Activated CD4-positive, alpha-beta T cell treated with anti-CD3 and anti-CD28 coated beads, Interleukin-2, amount 10 ng/mL, durations not matched to agents 7 days and 5 days (primary cell): ENCODE measurements at regions not wholly inside any gene's neighbourhood (a gene's known extent, or its start where the extent isn't known, plus 50 kb on each side); places are given as distances from the start of the nearest gene placed in this dataset.

Experiments
- CTCF ChIA-PET: fragments of 350-600 bp; sonication (Branson Sonifier 250); formaldehyde crosslinking; loops from one replicate; lab custom pipeline; 2021; ENCODE audit warnings: antibody characterized with exemption; lab: Charles Lee
- POLR2A ChIA-PET: fragments of 350-600 bp; sonication (Branson Sonifier 250); formaldehyde crosslinking; loops from one replicate; lab custom pipeline; 2021; ENCODE audit warnings: antibody characterized with exemption; lab: Charles Lee
- DNase-seq: peaks from one replicate; pipeline ENCODE4 v3.0.0-alpha.2; 2020
- H3K27ac Mint-ChIP-seq: one replicate; pipeline ENCODE4 v1.8.0; 2021; ENCODE audit warnings: mild to moderate bottlenecking, moderate library complexity, mixed read lengths
- H3K27me3 Mint-ChIP-seq: one replicate; pipeline ENCODE4 v1.8.0; 2021; ENCODE audit warnings: mixed read lengths
- H3K36me3 Mint-ChIP-seq: one replicate; pipeline ENCODE4 v1.8.0; 2021; ENCODE audit warnings: low read depth, mixed read lengths
- H3K4me1 Mint-ChIP-seq: one replicate; pipeline ENCODE4 v1.8.0; 2021; ENCODE audit warnings: mixed read lengths
- H3K4me3 Mint-ChIP-seq: one replicate; pipeline ENCODE4 v1.8.0; 2021; ENCODE audit warnings: mild to moderate bottlenecking, moderate library complexity, mixed read lengths
- H3K9me3 Mint-ChIP-seq: one replicate; pipeline ENCODE4 v1.8.0; 2021; ENCODE audit warnings: mixed read lengths

GRCh38 chr18:22829781-22830180 is 103.3 kb upstream of the RBBP8 start:
- DNase-seq = no peak
- H3K27ac Mint-ChIP-seq = no peak overlapping the region
- no peaks in the 10 kb centered on the region for H3K36me3 Mint-ChIP-seq
- H3K27me3 Mint-ChIP-seq = peaks cover 26% of the 10 kb centered on the region
- H3K9me3 Mint-ChIP-seq = no peaks in the 10 kb centered on the region
- H3K4me1 Mint-ChIP-seq = no peaks in the 10 kb centered on the region
- POLR2A ChIA-PET = no interaction called here
- H3K4me3 Mint-ChIP-seq = no peak overlapping the region
- CTCF ChIA-PET = interaction anchor here (0.6 kb wide), 1 partner anchor 555 kb away, joined by 3 read pairs; no protein-coding TSS in a partner anchor

- Mint-ChIP-seq H3K27me3 (peaks cover 26% of the 10 kb centered on the region), H3K4me3 (no peak overlapping the region), H3K9me3 (no peaks in the 10 kb centered on the region), H3K27ac (no peak overlapping the region), H3K4me1 (no peaks in the 10 kb centered on the region), H3K36me3 (no peaks in the 10 kb centered on the region)
- DNase-seq = no peak
- ChIA-PET POLR2A (no interaction called here), CTCF (no interaction called here)
These were observed 102.6 kb upstream of the RBBP8 start for GRCh38 chr18:22830511-22830910.

DNA sequence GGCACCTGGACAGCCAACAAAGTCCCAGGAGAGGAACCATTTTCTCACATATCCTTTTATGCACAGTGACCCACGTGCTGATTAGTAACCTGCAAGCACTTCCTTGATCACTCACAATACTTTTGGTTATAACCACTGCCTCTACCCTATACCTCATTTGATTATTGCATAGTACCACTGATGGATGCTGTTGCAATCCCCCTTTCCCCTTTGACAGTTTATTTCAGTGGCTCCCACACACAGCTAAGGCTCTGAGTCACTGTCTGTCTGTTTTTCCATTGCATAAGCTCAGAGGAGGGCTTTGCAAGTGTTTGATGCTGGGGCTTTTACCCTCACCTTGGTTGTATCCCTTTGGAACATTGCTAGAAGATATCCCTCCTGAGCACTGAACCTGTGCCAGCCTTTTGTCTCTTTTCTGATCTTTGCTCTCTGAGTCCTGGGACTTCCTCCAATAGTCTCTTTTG is 101.7 kb upstream of the RBBP8 start:
- peaks cover 28% of the 10 kb centered on the region for H3K27me3 Mint-ChIP-seq
- ChIA-PET CTCF (no interaction called here), POLR2A (no interaction called here)
- no peak for DNase-seq
- no peaks in the 10 kb centered on the region for H3K4me1 Mint-ChIP-seq
- H3K9me3 Mint-ChIP-seq = no peaks in the 10 kb centered on the region
- no peak overlapping the region for H3K27ac Mint-ChIP-seq
- no peak overlapping the region for H3K4me3 Mint-ChIP-seq
- H3K36me3 Mint-ChIP-seq = no peaks in the 10 kb centered on the region

DNA sequence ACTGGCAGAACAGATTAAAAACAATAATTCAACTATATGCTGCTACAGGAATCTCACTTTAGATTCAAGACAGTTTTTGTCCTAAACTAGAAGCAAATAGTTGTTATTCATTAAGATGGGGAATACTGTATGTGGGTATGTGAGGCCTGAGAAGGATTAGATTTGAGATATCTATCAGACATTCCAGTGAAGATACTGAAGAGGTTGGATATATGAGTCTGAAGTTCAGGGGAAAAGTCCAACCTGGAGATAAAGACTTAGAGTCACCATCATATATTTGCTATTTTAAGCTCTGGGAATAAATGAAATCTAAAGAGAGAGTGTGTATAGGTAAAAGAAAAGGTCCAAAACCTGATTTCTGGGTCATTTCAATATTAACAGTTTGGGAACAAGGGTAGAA is 96.2 kb upstream of the RBBP8 start:
- H3K9me3 Mint-ChIP-seq = no peaks in the 10 kb centered on the region
- H3K27ac Mint-ChIP-seq = no peak overlapping the region
- DNase-seq = no peak

DNA sequence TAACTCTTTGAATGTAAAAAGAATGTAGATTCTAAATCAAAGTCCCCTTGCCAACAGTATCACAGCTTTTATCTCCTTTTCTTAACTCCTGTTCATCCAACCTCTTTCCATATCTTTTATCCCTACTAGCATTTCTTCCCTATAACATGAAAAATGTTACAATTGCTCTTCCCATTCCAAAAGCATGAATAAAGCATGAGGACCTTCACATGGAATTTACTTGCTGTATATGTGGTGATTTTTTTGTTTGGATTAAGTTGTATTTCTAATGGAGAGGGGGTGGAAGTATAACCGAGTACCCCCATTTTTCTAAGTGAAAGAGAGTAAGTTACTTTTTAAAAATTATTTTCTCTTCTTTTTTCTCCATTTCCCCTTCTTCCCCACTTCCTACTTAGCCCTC is 94.9 kb upstream of the RBBP8 start:
- CTCF ChIA-PET = no interaction called here
- no peak overlapping the region for H3K27ac Mint-ChIP-seq

More for the DNA sequence above, 96.2 kb upstream of the RBBP8 start:
- CTCF ChIA-PET = no interaction called here
- POLR2A ChIA-PET = no interaction called here
- H3K36me3 Mint-ChIP-seq = no peaks in the 10 kb centered on the region
- no peaks in the 10 kb centered on the region for H3K4me1 Mint-ChIP-seq
- H3K27me3 Mint-ChIP-seq = peaks cover 21% of the 10 kb centered on the region
- no peak overlapping the region for H3K4me3 Mint-ChIP-seq

DNA sequence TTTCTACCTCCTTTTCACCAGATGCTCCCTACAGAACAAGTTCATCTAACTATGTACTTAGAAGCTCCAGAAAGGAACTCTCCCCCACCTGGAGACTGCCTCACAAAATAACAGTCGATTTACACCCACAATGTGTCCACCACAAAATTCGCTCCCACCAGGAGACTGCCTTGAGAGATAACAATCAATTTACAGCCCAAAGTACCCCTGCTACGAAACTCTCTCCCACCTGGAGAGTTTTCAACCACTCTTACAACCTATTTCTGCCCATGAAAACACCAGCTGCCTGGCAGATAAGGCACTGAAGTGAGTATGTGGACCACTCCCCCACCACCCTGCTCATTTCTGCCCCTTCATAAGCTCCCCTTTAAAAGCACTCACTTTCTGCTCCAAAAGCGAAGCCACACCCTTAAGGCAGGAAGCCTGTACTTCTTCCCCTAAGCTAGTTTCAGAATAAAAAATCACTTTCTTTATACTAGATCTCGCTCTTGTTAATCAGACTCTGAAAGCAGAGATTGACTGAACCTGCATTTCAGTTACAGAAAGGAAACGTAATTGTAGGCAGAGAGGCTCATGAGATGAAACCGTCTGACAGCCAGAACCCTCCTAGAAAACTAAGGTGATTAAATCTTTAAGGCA is 94.4 kb upstream of the RBBP8 start:
- POLR2A ChIA-PET = no interaction called here
- CTCF ChIA-PET = interaction anchor here (0.9 to 1.5 kb wide), 2 partner anchors 18 to 39 kb away, joined by 3 to 4 read pairs; no protein-coding TSS in a partner anchor
- no peaks in the 10 kb centered on the region for H3K4me1 Mint-ChIP-seq
- no peaks in the 10 kb centered on the region for H3K36me3 Mint-ChIP-seq
- no peak overlapping the region for H3K27ac Mint-ChIP-seq
- no peak overlapping the region for H3K4me3 Mint-ChIP-seq
- H3K27me3 Mint-ChIP-seq = peaks cover 13% of the 10 kb centered on the region
- no peak for DNase-seq
- no peaks in the 10 kb centered on the region for H3K9me3 Mint-ChIP-seq

More for the DNA sequence above, 94.9 kb upstream of the RBBP8 start:
- Mint-ChIP-seq H3K27me3 (peaks cover 17% of the 10 kb centered on the region), H3K9me3 (no peaks in the 10 kb centered on the region), H3K4me1 (no peaks in the 10 kb centered on the region), H3K4me3 (no peak overlapping the region), H3K36me3 (no peaks in the 10 kb centered on the region)
- POLR2A ChIA-PET = no interaction called here
- no peak for DNase-seq

DNA sequence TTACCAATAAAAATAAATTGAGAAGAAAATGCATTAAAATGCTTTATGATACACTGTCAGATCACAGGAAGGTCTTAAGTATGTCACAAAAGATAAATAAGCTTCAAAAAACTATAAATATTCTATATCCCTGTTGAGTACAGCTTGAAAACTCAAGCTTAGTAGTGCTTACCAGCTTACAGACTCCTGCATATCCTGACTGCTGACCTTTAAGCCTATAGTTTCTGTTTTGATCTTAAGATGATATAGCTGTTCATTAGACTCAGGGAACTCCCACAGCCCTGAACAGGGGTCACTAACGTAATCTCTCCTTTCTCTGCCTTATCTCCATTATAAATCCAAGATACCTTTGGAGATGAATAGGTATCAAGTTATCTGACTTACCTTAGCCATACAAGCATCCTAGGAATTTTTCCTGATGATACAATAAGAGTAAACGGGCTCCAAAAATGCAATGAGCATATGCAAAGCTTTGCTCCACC is 93.7 kb upstream of the RBBP8 start:
- H3K27me3 Mint-ChIP-seq = peaks cover 11% of the 10 kb centered on the region
- ChIA-PET POLR2A (no interaction called here), CTCF (interaction anchor here (0.9 to 1.5 kb wide), 2 partner anchors 19 to 40 kb away, joined by 3 to 4 read pairs; no protein-coding TSS in a partner anchor)
- no peak overlapping the region for H3K4me3 Mint-ChIP-seq
- H3K27ac Mint-ChIP-seq = no peak overlapping the region
- no peaks in the 10 kb centered on the region for H3K9me3 Mint-ChIP-seq
- no peaks in the 10 kb centered on the region for H3K36me3 Mint-ChIP-seq
- H3K4me1 Mint-ChIP-seq = no peaks in the 10 kb centered on the region
- DNase-seq = no peak

- POLR2A ChIA-PET = no interaction called here
- no peak overlapping the region for H3K4me3 Mint-ChIP-seq
- CTCF ChIA-PET = no interaction called here
- H3K27me3 Mint-ChIP-seq = peaks cover 2% of the 10 kb centered on the region
- no peaks in the 10 kb centered on the region for H3K4me1 Mint-ChIP-seq
- H3K27ac Mint-ChIP-seq = no peak overlapping the region
- no peak for DNase-seq
- no peaks in the 10 kb centered on the region for H3K9me3 Mint-ChIP-seq
- no peaks in the 10 kb centered on the region for H3K36me3 Mint-ChIP-seq
These were observed 92.5 kb upstream of the RBBP8 start for GRCh38 chr18:22840606-22841144.

GRCh38 chr18:22841840-22842239 is 91.3 kb upstream of the RBBP8 start:
- H3K9me3 Mint-ChIP-seq = no peaks in the 10 kb centered on the region
- H3K27me3 Mint-ChIP-seq = no peaks in the 10 kb centered on the region
- H3K36me3 Mint-ChIP-seq = no peaks in the 10 kb centered on the region
- no peaks in the 10 kb centered on the region for H3K4me1 Mint-ChIP-seq
- no peak for DNase-seq
- CTCF ChIA-PET = no interaction called here
- H3K4me3 Mint-ChIP-seq = no peak overlapping the region
- POLR2A ChIA-PET = no interaction called here
- H3K27ac Mint-ChIP-seq = no peak overlapping the region

- Mint-ChIP-seq H3K27ac (no peak overlapping the region), H3K4me1 (peaks cover 4% of the 10 kb centered on the region), H3K36me3 (no peaks in the 10 kb centered on the region), H3K4me3 (no peak overlapping the region), H3K27me3 (peaks cover 9% of the 10 kb centered on the region), H3K9me3 (no peaks in the 10 kb centered on the region)
- CTCF ChIA-PET = no interaction called here
- no peak for DNase-seq
- POLR2A ChIA-PET = no interaction called here
These were observed 88.9 kb upstream of the RBBP8 start for GRCh38 chr18:22844190-22844589.

- ChIA-PET CTCF (no interaction called here), POLR2A (no interaction called here)
- no peak overlapping the region for H3K4me3 Mint-ChIP-seq
- H3K9me3 Mint-ChIP-seq = no peaks in the 10 kb centered on the region
- peaks cover 10% of the 10 kb centered on the region for H3K27me3 Mint-ChIP-seq
- DNase-seq = no peak
- no peak overlapping the region for H3K27ac Mint-ChIP-seq
- H3K4me1 Mint-ChIP-seq = peaks cover 4% of the 10 kb centered on the region
- no peaks in the 10 kb centered on the region for H3K36me3 Mint-ChIP-seq
These were observed 88.5 kb upstream of the RBBP8 start for GRCh38 chr18:22844628-22845027.

GRCh38 chr18:22846088-22846683 is 86.9 kb upstream of the RBBP8 start:
- Mint-ChIP-seq H3K27ac (no peak overlapping the region), H3K4me1 (peaks cover 4% of the 10 kb centered on the region), H3K36me3 (no peaks in the 10 kb centered on the region), H3K4me3 (no peak overlapping the region), H3K9me3 (no peaks in the 10 kb centered on the region), H3K27me3 (peaks cover 15% of the 10 kb centered on the region)
- POLR2A ChIA-PET = no interaction called here
- no peak for DNase-seq
- CTCF ChIA-PET = interaction anchor here (1.2 kb wide), 1 partner anchor 11 kb away, joined by 3 read pairs; no protein-coding TSS in a partner anchor

- Mint-ChIP-seq H3K27me3 (peaks cover 18% of the 10 kb centered on the region), H3K4me1 (peaks cover 4% of the 10 kb centered on the region), H3K36me3 (no peaks in the 10 kb centered on the region), H3K27ac (no peak overlapping the region), H3K9me3 (no peaks in the 10 kb centered on the region), H3K4me3 (no peak overlapping the region)
- DNase-seq = no peak
- ChIA-PET CTCF (interaction anchor here (1.2 kb wide), 1 partner anchor 10 kb away, joined by 3 read pairs; no protein-coding TSS in a partner anchor), POLR2A (no interaction called here)
These were observed 86.4 kb upstream of the RBBP8 start for GRCh38 chr18:22846697-22847096.
